HEK293 (cell line): ENCODE measurements at regions not wholly inside any gene's neighbourhood (a gene's known extent, or its start where the extent isn't known, plus 50 kb on each side); places are given as distances from the start of the nearest gene placed in this dataset.
"Not testable (repeated sequence)": the region's sequence is repeated elsewhere in the genome, so short reads cannot be mapped to it uniquely, and the experiment has no call there.

Experiments used
- CTCF ChIA-PET: fragments of 350-600 bp; formaldehyde crosslinking; extraction: SDS; loops from one replicate; lab custom pipeline; 2021; ENCODE audit warnings: antibody characterized with exemption; lab: Yijun Ruan, JAX
- POLR2A ChIA-PET: fragments of 300-600 bp; formaldehyde crosslinking; extraction: SDS; loops from one replicate; lab custom pipeline; 2020; ENCODE audit warnings: antibody characterized with exemption, inconsistent platforms; lab: Yijun Ruan, JAX
- H3K27ac ChIP-seq: fragments of 200-500 bp; sonication (Bioruptor generic); 2 replicates; pipeline ENCODE4 v1.5.1; 2014; ENCODE audit warnings: low read depth, low read length, control low read depth, inconsistent platforms; ENCODE audit errors: extremely low read depth
- H3K36me3 ChIP-seq, 2 experiments: fragments of 200-500 bp in 1 of 2; sonication (Bioruptor generic) in 1 of 2; 1 replicate in 1 of 2; 2 replicates in 1 of 2; pipeline ENCODE4 v1.5.1; 2014 to 2017; ENCODE audit warnings: inconsistent platforms in 2 of 2, low read length in 2 of 2; ENCODE audit not compliant: control insufficient read depth in 2 of 2, insufficient read depth in 1 of 2
- H3K4me1 ChIP-seq: fragments of 200-500 bp; sonication (Bioruptor generic); 2 replicates; pipeline ENCODE4 v1.5.1; 2014; ENCODE audit warnings: mild to moderate bottlenecking, low read length, inconsistent platforms; ENCODE audit not compliant: control insufficient read depth, insufficient read depth
- H3K4me3 ChIP-seq: 2 replicates; pipeline ENCODE4 v1.5.1; 2011; ENCODE audit warnings: low read depth, mild to moderate bottlenecking, control low read depth, low read length, moderate library complexity
- H3K9me3 ChIP-seq: fragments of 200-500 bp; sonication (Bioruptor generic); 2 replicates; pipeline ENCODE4 v1.5.1; 2014; ENCODE audit warnings: low read depth, low read length, inconsistent platforms; ENCODE audit not compliant: control insufficient read depth, insufficient read depth
- ATF2 ChIP-seq: fragments of 450-650 bp; formaldehyde crosslinking; IDR thresholded peaks from 2 replicates; pipeline ENCODE4 v1.5.1; 2016; ENCODE audit warnings: missing biosample characterization, missing genetic modification characterization, low read depth
- BCL11B ChIP-seq: fragments of 450-650 bp; formaldehyde crosslinking; IDR thresholded peaks from 2 replicates; pipeline ENCODE4 v1.5.1; 2016; ENCODE audit warnings: low read depth, missing biosample characterization, missing genetic modification characterization
- BCL6B ChIP-seq: fragments of 450-650 bp; formaldehyde crosslinking; IDR thresholded peaks from 2 replicates; pipeline ENCODE4 v1.5.1; 2017; ENCODE audit warnings: missing biosample characterization, missing genetic modification characterization
- KLF17 ChIP-seq: fragments of 450-650 bp; formaldehyde crosslinking; IDR thresholded peaks from 2 replicates; pipeline ENCODE4 v1.5.1; 2016; ENCODE audit warnings: missing biosample characterization, missing genetic modification characterization
- KLF9 ChIP-seq: fragments of 450-650 bp; formaldehyde crosslinking; IDR thresholded peaks from 2 replicates; pipeline ENCODE4 v1.5.1; 2016; ENCODE audit warnings: missing biosample characterization, missing genetic modification characterization, low read depth
- PRDM10 ChIP-seq: fragments of 450-650 bp; formaldehyde crosslinking; IDR thresholded peaks from 2 replicates; pipeline ENCODE4 v1.5.1; 2016; ENCODE audit warnings: missing biosample characterization, missing genetic modification characterization
- ZBTB1 ChIP-seq: fragments of 450-650 bp; formaldehyde crosslinking; IDR thresholded peaks from 2 replicates; pipeline ENCODE4 v1.5.1; 2016; ENCODE audit warnings: missing biosample characterization, missing genetic modification characterization
- ZBTB17 ChIP-seq: fragments of 450-650 bp; formaldehyde crosslinking; IDR thresholded peaks from 2 replicates; pipeline ENCODE4 v1.5.1; 2016; ENCODE audit warnings: missing biosample characterization, missing genetic modification characterization
- ZBTB8A ChIP-seq: fragments of 450-650 bp; formaldehyde crosslinking; IDR thresholded peaks from 2 replicates; pipeline ENCODE4 v1.5.1; 2016; ENCODE audit warnings: missing biosample characterization, missing genetic modification characterization
- ZFP41 ChIP-seq: fragments of 450-650 bp; formaldehyde crosslinking; IDR thresholded peaks from 2 replicates; pipeline ENCODE4 v1.5.1; 2016; ENCODE audit warnings: missing biosample characterization, missing genetic modification characterization, borderline replicate concordance
- ZIC2 ChIP-seq: fragments of 450-650 bp; formaldehyde crosslinking; IDR thresholded peaks from 2 replicates; pipeline ENCODE4 v1.5.1; 2016; ENCODE audit warnings: missing biosample characterization, missing genetic modification characterization
- ZNF157 ChIP-seq: fragments of 450-650 bp; formaldehyde crosslinking; IDR thresholded peaks from 2 replicates; pipeline ENCODE4 v1.5.1; 2016; ENCODE audit warnings: missing biosample characterization, missing genetic modification characterization
- ZNF169 ChIP-seq: fragments of 450-650 bp; formaldehyde crosslinking; IDR thresholded peaks from 2 replicates; pipeline ENCODE4 v1.5.1; 2016; ENCODE audit warnings: missing biosample characterization, missing genetic modification characterization
- ZNF335 ChIP-seq: fragments of 450-650 bp; formaldehyde crosslinking; conservative IDR thresholded peaks from 2 replicates; pipeline ENCODE4 v1.5.1; 2016; ENCODE audit warnings: missing biosample characterization, missing genetic modification characterization
- ZNF433 ChIP-seq: fragments of 450-650 bp; formaldehyde crosslinking; IDR thresholded peaks from 2 replicates; pipeline ENCODE4 v1.5.1; 2016; ENCODE audit warnings: missing biosample characterization, missing genetic modification characterization, low read depth
- ZNF530 ChIP-seq: fragments of 450-650 bp; formaldehyde crosslinking; IDR thresholded peaks from 2 replicates; pipeline ENCODE4 v1.5.1; 2016; ENCODE audit warnings: low read depth, missing biosample characterization, missing genetic modification characterization
- ZNF548 ChIP-seq: fragments of 450-650 bp; formaldehyde crosslinking; IDR thresholded peaks from 2 replicates; pipeline ENCODE4 v1.5.1; 2016; ENCODE audit warnings: missing biosample characterization, missing genetic modification characterization
- ZNF596 ChIP-seq: fragments of 450-650 bp; IDR thresholded peaks from 2 replicates; pipeline ENCODE4 v1.5.0; 2018; ENCODE audit warnings: missing biosample characterization, mild to moderate bottlenecking, missing genetic modification characterization, moderate library complexity
- ZNF626 ChIP-seq: fragments of 450-650 bp; sonication (Bioruptor Pico); formaldehyde crosslinking; IDR thresholded peaks from 2 replicates; pipeline ENCODE4 v1.5.1; 2018; ENCODE audit warnings: missing biosample characterization, missing genetic modification characterization, inconsistent platforms
- ZNF629 ChIP-seq: fragments of 450-650 bp; formaldehyde crosslinking; IDR thresholded peaks from 2 replicates; pipeline ENCODE4 v1.5.1; 2017; ENCODE audit warnings: missing biosample characterization, missing genetic modification characterization
- ZNF664 ChIP-seq: fragments of 450-650 bp; formaldehyde crosslinking; IDR thresholded peaks from 2 replicates; pipeline ENCODE4 v1.5.1; 2016; ENCODE audit warnings: missing biosample characterization, missing genetic modification characterization
- ZNF701 ChIP-seq: fragments of 450-650 bp; formaldehyde crosslinking; IDR thresholded peaks from 2 replicates; pipeline ENCODE4 v1.5.1; 2016; ENCODE audit warnings: missing biosample characterization, missing genetic modification characterization
- ZNF830 ChIP-seq: fragments of 450-650 bp; IDR thresholded peaks from 2 replicates; pipeline ENCODE4 v1.5.0; 2018; ENCODE audit warnings: missing biosample characterization, missing genetic modification characterization, low read depth, mild to moderate bottlenecking, moderate library complexity
- ZXDB ChIP-seq: fragments of 450-650 bp; formaldehyde crosslinking; IDR thresholded peaks from 2 replicates; pipeline ENCODE4 v1.5.1; 2016; ENCODE audit warnings: missing biosample characterization, missing genetic modification characterization

GRCh38 chr15:93929375-93930094 is 301.8 kb upstream of the MCTP2 start:
- TF ChIP-seq ZBTB8A (tag by site-specific recombination) (no peak), ZNF626 (tag by site-specific recombination) (no peak), ZNF335 (no peak), KLF9 (no peak), ZNF701 (no peak), ZNF169 (tag by site-specific recombination) (no peak)
- H3K27ac ChIP-seq = no peak overlapping the region
- H3K9me3 ChIP-seq = no peaks in the 10 kb centered on the region
- H3K36me3 ChIP-seq = no peaks in the 10 kb centered on the region
- no peak overlapping the region for H3K4me3 ChIP-seq
- POLR2A ChIA-PET = no interaction called here
- CTCF ChIA-PET = interaction anchor here (0.6 to 1.8 kb wide), 4 partner anchors 11 to 728 kb away, joined by 3 to 5 read pairs (median 4); no protein-coding TSS in a partner anchor
- no peaks in the 10 kb centered on the region for H3K4me1 ChIP-seq

GRCh38 chr15:93920204-93920603 is 311.2 kb upstream of the MCTP2 start:
- POLR2A ChIA-PET = no interaction called here
- no peaks in the 10 kb centered on the region for H3K36me3 ChIP-seq
- H3K4me1 ChIP-seq = no peaks in the 10 kb centered on the region
- no peaks in the 10 kb centered on the region for H3K9me3 ChIP-seq
- TF ChIP-seq ZNF530 = no peak
- TF ChIP-seq KLF17 = no peak
- TF ChIP-seq PRDM10 (tag by site-specific recombination) = no peak
- TF ChIP-seq ZNF629 = no peak
- no peak for TF ChIP-seq ZBTB1 (tag by site-specific recombination)
- TF ChIP-seq ZNF830 (tag by site-specific recombination) = no peak
- TF ChIP-seq ZNF157 = no peak
- no peak for TF ChIP-seq ZNF664
- TF ChIP-seq ZNF433 (tag by site-specific recombination) = no peak
- no peak for TF ChIP-seq BCL11B
- TF ChIP-seq ZNF548 (tag by site-specific recombination) = no peak
- no peak for TF ChIP-seq ZFP41
- no peak for TF ChIP-seq ATF2
- no peak for TF ChIP-seq ZBTB17 (tag by site-specific recombination)
- TF ChIP-seq ZNF596 (tag by site-specific recombination) = no peak
- TF ChIP-seq ZXDB = no peak
- no peak for TF ChIP-seq ZIC2
- no peak for TF ChIP-seq BCL6B (tag by site-specific recombination)
- CTCF ChIA-PET = interaction anchor here (0.8 to 1.0 kb wide), 2 partner anchors 28 to 200 kb away, joined by 3 read pairs; no protein-coding TSS in a partner anchor
- H3K4me3 ChIP-seq = no peak overlapping the region
- no peak overlapping the region for H3K27ac ChIP-seq

GRCh38 chr15:93918801-93919200 is 312.6 kb upstream of the MCTP2 start:
- H3K27ac ChIP-seq, POLR2A ChIA-PET: not testable (repeated sequence)

More at GRCh38 chr15:93918801-93919200, 312.6 kb upstream of the MCTP2 start:
- H3K36me3 ChIP-seq, H3K4me3 ChIP-seq, H3K4me1 ChIP-seq, H3K9me3 ChIP-seq: not testable (repeated sequence)
- CTCF ChIA-PET = interaction anchor here (0.6 to 0.7 kb wide), 2 partner anchors 10 to 105 kb away, joined by 3 read pairs; no protein-coding TSS in a partner anchor
